ENCODE measurements at regions not wholly inside any gene's neighbourhood (a gene's known extent, or its start where the extent isn't known, plus 50 kb on each side); places are given as distances from the start of the nearest gene placed in this dataset.

DNA sequence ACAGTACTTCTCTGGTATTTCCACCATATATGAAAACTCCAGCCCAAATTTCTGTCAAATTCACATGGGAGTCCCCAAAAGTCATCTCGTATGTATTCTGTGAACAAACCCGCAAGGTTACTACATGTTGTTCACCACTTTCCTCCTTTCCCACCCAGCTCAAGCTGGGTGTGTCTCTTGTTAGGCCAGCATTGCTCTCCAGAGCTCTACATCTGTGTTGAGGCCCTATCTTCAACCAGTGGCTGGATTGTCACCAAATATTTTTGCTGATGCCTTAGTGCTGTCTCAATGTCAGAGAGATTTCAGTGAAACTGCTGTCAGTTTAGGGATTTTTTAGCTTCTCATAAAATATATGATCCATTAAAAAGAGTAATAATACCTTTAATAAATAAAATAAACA lies 230.9 kb downstream of the BTG1 start:
- no peak for DNase-seq

DNA sequence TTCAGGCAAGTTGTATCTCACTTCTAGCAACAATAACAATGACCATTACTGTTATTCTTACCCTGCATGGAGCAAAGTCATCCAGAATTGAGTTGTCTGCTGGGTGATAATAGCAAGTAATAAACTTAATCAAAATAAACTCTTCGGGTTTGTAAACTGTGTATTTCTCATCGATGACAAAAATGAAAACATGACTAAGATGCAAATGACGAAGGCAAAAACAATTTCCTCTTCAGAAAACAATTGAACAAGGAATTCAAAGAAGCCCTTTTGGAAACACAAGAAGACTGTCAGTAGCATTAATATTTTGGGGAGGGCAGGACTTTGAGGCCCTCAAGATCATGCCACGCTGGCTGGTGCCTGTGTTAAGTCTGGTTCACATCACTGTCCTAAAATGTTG lies 232.0 kb downstream of the BTG1 start:
- DNase-seq, result no peak

DNA sequence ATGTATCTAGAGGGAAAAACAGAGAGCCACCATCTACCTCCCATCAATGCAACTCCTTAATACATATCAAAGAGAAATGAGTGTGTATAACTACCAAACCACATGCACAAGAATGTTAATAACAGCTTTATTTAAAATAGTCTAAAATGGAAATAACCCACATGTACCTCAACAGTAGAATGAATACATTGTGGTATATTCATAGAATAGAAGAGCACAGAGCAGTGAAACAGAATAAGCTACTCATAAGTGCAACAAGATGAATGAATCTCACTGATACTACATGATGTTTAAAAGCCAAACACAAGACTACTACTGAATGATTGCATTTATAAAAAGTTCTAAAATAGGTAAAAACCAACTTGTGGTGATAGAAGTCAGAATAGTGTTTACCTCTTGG lies 232.5 kb downstream of the BTG1 start:
- no peak for DNase-seq

DNA sequence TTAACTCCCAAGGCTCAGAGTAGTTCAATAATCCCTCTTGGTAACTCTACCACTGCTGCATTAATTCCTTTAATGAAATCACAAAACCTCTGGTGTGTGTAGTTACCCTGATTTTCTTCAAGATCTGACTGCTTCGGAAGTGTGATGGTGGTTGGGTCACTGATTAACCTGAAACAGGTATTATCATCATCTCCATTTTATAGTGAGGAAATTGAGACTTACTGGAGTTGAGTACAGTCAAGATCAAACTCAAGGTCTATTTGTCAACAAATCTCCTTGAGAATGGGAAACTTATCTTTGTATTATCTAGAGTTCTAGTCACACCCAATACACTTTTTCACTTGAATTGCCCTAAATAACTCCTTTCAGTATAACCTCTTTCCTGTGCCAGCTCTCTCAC lies 233.5 kb downstream of the BTG1 start:
- DNase-seq, result no peak

DNA sequence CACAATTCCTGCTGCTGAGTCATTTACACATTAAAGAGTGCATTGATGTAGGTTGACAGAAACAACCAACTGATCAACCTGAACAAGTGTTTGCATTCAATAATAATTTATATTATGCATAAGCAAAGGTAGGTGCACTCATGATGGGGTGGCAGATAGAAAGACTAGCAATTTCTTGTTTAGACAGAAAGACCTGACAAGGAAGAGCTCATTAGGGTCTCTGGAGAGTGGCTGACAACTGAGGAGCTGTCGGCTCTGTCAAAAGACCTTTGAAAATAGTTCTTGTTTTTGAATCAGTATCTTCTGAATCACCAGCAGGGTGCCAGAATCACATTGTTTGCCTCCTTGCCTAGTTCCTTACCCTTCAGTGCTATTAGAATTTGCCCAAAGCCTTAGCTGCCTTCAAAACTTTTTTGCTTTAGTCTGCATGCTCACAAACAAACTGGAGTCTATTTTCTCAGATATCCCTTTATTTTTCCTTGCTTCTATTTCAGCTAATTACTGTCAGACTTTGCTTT lies 234.7 kb downstream of the BTG1 start:
- DNase-seq, result peak; percentile 40

DNA sequence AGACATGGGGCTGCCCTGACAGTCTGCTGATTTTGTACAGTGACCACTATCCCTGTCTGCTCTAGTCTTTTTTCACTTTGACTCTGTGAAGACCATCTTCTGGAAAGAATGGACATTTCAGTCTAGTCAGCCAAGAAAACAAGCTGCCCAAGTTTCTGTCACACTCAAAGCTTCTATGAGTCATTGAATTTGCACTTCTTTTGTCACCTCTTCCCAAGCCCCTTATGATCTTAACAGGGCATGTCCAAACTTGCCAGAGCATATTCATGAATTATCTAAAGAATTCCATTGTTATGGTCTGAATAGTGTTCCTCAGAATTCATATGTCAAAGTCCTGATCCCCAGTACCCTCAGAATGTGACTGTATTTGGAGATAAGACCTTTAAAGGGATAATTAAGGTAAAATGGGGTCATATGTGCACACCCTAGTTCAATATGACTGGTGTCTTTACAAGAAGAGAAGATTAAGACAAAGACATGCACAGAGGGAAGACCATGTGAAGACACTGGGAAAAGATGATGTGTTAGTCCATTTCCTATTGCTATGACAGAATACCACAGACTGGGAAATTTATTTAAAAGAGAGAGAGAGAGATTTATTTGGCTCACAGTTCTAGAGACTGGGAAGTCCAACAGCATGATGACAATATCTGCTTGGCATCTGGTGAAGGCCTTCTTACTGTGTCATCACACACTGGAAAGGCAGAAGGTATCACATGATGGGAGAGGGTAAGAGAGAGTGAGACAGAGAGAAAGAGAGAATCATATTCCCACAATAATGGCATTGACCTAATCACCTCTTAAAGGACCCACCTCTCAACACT lies 242.6 kb downstream of the BTG1 start:
- no peak for DNase-seq

DNA sequence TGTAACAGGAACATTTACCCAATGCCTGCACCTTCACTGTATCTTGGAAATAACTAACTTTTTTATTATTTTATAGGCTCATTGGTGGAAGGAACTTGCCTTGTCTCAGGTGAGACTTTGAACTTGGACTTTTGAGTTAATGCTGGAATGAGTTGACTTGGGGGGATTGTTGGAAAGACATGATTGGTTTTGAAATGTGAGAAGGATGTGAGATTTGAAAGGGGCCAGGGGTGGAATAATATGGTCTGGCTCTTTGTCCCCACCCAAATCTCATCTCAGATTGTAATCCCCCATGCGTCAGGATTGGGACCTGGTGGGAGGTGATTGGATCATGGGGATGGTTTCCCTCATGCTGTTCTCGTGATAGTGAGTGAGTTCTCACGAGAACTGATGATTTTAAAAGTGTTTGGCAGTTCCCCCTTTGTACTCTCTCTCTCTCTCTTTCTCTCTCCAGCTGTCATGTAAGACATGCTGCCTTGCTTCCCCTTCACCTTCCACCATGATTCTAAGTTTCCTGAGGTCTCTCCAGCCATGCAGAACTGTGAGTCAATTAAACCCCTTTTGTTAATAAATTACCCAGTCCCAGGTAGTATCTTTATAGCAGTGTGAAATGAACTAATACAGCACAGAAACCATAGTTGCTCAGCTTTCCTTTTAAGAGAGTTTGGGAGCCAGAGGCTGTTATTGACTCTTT lies 244.1 kb downstream of the BTG1 start:
- no peak for DNase-seq

DNA sequence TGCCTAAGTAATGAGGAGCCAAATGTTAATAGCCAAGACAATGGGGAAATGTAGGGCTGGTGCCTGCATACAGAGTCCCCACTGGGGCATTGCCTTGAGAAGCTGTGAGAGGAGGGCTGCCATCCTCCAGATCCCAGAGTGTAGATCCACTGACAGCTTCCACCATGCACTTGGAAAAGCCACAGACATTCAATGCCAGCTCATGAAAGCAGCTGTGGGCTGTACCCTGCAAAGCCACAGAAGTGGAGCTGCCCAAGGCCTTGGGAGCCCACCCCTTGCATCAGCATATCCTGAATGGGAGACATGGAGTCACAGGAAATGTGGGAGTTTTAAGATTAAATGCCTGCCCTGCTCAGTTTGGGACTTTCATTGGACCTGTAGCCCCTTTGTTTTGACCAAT lies 244.7 kb downstream of the BTG1 start:
- no peak for DNase-seq

DNA sequence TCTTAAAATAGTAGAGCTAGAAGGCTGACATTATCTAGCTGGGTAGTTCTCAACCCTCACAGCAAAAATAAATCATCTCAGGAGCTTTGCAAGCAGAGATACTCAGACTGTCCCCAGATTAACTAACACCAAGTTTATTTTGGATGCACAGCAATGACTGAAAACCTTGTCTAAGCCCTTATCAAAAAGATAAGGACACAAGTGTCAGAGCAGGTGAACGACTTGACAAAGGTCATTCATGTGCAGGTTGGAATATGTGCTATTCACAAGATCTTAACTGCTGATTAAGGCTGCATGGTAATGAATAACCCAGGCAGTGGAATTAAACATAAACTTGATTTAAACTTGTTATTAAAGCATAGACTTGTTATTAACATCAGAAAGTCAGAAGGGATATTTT lies 246.6 kb downstream of the BTG1 start:
- no peak for DNase-seq

DNA sequence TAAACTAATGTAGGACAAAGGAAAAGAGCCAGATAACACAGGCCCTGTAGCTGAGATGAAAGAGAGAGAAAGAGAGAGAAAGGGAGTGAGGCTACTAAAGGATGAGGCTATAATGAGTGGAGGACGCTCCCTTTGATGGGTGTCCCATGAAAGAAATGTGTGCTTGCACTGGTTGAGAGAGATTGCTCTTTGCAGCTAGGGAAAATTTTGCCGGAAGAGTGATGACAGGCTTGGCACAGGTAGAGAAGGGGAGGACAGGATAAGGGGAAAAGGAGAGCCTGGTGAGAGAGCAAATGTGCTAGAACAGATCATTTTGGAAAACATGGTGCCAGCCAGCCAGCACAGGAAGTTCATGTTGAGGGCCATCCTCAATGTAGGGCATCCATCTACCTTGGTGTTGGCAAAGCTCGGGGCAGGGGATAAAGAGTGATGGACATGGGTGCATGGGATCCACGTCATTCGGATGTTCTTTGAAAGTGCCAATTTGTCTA lies 248.6 kb downstream of the BTG1 start:
- DNase-seq, result no peak

DNA sequence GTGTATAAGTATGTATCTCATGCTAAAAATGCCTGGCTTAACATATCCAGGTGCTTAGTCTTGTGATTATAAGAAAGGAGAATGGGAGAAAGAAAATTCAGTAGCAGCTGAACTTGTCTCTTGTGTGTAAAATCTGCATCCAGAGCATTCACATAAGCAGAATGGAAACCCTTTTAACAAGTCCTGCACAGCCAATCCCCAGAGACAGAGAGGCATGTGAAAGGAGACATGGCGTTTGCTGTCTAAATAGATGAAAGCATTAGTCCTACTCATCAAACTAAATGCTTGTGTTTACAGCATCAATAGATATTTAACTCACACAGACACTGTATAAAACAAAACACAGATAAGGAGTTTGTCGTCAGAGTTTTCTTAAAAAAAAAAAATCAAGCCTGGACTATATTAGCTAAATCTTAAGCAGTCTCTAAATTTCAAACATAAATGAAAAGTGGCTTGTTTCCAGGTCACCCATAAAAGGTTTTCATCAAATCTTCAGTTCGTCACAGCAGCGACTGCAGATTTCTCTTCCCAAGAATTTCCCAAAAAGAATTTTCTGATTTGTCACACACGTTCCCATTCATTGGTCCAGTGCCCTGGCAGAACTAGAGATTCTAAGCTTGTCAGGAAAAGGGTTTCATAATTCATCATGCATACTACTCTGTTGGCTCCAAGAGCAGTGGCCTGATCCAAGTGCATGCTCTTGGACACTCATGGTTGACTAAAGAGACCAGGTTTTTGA lies 249.2 kb downstream of the BTG1 start:
- no peak for DNase-seq

DNA sequence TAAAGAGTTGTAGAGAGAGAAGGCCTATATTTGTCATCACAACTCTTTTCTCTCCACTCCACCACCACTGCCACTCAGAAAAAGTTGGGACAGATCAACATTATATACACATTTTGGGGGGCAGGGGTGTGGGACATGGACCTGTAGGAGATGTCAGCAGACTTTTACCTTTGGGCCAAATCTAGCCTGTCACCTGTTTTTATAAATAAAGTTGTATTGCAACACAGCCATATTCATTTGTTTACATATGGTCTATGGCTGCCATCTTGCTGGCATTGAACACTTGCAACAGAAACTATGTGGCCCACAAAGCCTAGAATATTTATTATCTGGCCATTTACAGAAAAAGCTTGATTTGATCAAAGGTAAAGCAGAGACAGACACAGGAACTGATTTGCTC lies 250.7 kb downstream of the BTG1 start:
- DNase-seq, result no peak

DNA sequence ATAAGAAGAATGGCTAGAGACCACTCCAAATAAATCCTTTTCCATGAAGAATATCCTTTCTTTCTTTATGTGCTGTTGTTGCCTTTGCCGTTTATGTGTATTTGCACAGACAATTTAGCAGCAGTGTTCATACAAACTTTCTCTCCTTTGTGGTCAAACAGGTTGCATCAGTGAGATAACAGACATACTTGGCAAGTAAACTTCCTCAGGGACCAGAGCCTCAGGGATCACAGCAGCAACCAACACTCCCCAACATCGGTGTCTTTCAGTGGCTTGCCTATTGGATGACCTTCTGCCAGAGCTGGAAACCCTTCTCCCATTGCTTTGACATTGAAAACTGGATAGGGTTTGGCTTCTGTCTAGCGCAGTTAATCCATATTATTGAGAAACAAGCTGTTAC lies 252.2 kb downstream of the BTG1 start:
- DNase-seq, result no peak

DNA sequence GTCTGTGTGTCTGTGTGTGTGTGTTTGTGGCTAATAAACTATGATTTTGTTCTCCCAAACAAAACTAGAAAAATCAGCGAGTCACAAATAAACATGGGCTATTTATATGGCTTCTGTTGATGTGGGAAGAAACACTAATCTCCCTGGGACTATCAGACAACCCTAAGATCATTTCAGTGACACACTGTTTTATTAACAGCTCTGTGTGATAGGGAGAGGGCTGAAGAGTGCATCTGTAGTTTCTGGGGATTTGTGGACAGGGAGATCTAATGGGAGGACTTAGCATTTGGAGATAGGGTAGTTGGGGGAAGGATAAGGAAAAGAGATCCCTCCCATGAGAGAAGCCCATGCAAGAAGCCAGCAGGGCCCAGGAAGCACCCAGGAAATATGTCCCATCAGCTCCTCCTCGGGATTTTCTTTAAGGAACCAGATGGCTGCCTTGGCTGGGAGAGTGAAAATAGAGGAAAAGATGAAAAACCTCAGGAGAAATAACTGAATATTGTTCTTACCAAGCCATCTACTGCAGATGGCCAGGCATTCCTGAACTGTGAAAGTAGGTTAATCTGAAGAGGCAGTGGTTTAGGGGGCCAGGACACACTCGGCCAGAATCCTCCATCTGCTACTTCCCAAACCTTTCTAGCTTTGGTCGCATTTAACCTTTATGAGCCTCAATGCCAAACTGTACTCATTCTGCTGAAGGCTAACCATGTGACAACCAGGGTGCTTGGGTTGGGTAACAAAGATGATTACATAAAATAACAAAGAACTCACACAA lies 253.4 kb downstream of the BTG1 start:
- DNase-seq, result peak; percentile 19

DNA sequence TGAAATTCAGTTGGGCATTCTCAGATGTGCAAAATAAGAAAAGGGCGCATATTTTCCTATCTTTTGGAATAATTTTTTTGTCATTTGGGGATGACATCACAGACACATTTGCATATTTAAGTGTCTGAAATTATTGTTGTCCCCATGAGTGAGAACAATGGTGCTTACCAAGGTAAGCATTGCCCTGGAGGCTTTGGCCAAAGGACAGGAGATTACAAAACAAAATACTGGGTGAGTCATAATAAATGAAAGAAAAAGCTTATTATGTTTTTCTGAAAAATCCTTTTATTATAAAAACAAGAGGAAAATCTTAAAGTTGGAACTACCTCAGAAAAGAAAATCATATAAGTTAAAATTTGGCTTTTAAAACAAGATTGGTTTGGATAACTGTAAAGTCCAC lies 254.9 kb downstream of the BTG1 start:
- no peak for DNase-seq

DNA sequence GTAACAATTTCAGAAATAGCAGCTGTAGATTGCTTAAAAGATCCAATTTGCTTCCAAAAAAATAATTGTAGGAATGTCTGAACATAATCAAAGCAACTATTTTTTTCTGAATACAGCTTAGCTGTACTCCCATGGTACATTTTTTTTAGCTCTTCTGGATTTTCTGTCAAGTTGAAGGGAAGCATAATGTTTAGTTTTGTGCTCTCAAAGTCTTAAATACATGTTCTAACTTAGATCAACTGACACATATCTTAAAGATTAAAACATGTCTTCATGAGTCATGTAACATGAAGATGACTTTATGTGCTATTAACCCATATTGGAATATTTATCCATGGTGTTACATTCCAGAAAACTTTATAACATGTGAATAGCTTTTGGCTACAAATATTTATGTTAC lies 255.7 kb downstream of the BTG1 start:
- no peak for DNase-seq

DNA sequence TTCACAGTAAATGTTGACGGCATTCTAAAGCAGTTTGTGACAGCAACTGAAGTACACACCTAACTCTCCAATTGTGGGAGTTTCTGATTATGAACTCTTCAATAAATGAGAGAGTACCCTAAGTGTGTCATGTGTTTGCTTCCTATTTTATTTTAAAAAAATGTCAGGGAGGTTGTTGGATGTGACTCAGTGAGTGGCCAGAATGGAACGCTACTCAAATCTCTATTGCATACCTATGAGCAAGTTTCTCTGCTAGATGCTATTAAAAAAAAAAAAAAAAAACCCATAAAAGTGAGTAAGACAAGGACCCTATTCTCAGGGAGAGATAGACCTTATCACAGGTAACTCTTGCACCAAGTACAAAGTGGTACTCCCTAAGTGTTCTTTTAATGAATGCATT lies 256.6 kb downstream of the BTG1 start:
- no peak for DNase-seq

DNA sequence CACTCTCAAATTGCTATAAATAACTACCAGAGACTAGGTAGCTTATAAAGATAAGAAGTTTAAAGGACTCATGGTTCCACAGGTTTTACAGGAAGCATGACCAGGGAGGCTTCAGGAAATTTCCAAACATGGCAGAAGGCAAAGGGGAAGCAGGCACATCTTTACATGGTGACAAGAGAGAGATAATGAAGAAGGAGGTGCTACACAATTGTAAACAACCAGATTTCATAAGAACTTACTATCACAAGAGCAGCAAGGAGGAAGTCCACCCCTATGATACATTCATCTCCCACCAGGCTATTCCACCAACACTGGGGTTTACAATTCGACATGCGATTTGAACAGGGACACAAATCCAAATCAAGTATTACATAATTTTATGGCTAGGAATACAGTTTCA lies 257.7 kb downstream of the BTG1 start:
- DNase-seq, result no peak

DNA sequence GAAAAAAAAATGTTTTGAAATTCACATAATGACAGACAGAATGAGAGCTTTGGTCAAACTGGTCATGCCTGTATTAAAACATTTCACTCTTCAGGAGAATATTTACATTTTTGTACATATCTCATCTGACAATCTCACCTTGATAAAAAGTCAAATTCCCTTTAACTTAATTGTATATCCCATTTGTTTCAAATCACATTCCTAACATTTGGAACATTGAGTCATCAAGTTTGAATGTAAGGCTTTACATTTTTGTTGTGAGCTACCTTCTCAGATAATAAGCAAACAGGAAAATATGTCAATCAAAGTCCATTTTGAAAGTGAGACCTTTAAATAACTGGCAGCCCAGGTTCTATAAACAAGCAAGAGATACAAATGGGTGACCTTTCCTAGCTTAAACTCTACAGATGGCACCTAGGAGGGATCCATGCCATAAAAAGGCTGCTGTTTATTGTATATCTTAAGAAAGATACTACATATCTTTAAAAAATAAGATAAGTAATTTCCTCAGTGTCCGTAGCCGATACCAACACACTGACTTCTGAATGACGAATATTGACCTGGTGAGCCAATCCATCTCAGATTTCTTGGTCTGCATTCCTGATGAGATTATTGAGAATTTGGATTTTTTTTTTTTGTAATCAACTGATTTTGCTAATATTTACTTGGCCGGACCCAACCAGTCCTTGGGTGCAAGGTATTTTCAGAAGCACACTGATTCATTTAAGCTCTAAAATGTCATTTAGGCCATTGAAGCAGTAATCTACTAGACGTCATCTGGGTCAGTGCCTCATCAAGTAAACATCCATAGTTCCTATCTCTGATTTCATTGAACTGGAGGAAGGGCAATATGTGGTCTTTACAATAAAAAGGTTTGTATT lies 259.6 kb downstream of the BTG1 start:
- no peak for DNase-seq

DNA sequence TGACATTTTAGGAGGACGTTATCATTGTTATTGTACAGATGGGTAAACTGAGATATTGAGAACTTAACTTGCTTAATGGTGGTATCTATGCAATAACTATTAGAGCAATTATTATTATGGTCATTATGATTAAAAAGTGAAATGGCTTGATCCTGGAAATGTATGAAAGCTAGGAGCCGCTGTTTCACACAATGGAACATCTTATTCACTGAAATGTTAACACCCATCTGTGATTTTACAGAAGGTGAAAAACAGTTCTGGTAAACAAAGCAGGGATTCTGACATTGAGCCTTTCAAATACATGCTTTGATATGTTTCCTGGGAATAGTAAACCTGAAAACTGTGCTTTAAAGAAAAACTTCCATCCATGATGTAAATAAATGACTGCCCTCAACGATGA lies 261.4 kb downstream of the BTG1 start:
- no peak for DNase-seq

DNA sequence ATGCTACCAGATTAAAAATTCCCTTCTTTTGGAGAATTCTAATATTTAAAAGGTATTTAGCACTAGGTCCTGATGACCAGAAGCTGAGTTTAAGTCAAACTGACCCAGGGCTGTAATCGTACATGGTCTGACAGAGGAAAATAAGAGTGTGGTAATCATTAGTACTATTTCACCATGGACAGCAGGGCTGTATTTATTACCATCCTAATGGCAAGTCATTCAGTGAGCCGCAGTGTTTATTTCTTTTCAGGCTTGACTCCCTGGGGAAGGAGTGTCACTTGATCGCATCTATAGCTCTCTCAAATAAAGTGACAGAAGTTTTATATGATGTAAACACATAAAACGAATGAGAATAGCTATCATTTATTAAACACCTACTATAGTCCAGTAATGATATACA lies 261.8 kb downstream of the BTG1 start:
- DNase-seq, result no peak

DNA sequence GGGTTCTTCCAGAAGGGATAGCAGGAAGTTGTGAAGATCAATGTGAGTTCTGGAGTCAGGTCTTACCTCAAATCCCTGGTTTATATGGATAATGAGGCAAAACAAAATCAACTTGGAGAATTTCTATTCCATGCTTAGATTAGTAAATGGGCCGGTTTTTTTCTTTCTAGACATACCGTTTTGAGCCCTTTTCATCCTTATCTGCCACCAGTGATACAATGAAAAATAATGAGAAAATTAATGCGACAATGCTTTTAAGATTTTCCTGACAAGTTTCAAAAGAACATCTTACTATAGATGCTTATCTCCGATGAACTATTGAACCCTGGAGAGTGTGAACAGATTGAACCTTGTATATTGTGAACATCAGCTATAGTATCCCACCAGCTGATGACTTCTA lies 262.7 kb downstream of the BTG1 start:
- DNase-seq, result no peak

All from retina (tissue), 1 donor.